Liver (tissue), 8 donors: ENCODE measurements at regions not wholly inside any gene's neighbourhood (a gene's known extent, or its start where the extent isn't known, plus 50 kb on each side); places are given as distances from the start of the nearest gene placed in this dataset.

ENCODE experiments used
- DNase-seq: peaks from one replicate; pipeline ENCODE4 v3.0.0-alpha.2; 2017; ENCODE audit warnings: low spot score
- H3K27ac ChIP-seq, 2 donors: one replicate each; pipeline ENCODE4 v1.7.0; 2013; ENCODE audit warnings: inconsistent platforms in 2 of 2, low read length in 2 of 2, control low read depth in 1 of 2, low read depth in 1 of 2, mild to moderate bottlenecking in 1 of 2
- H3K27me3 ChIP-seq, 4 donors: one replicate each; pipeline versions ENCODE4 v1.6.1 to v1.7.0; 2013; ENCODE audit warnings: low read length in 3 of 4, inconsistent platforms in 1 of 4, mild to moderate bottlenecking in 1 of 4, moderate library complexity in 1 of 4; ENCODE audit not compliant: control insufficient read depth in 4 of 4, insufficient read depth in 4 of 4
- H3K36me3 ChIP-seq, 4 donors: one replicate each; pipeline versions ENCODE4 v1.6.1 to v1.7.0; 2013; ENCODE audit warnings: low read length in 3 of 4, mild to moderate bottlenecking in 3 of 4, low read depth in 1 of 4, moderate library complexity in 1 of 4; ENCODE audit not compliant: control insufficient read depth in 4 of 4, insufficient read depth in 3 of 4
- H3K4me1 ChIP-seq, 4 donors: one replicate each; pipeline versions ENCODE4 v1.6.1 to v1.7.0; 2013; ENCODE audit warnings: low read length in 3 of 4, mild to moderate bottlenecking in 3 of 4, moderate library complexity in 1 of 4; ENCODE audit not compliant: control insufficient read depth in 4 of 4, insufficient read depth in 4 of 4
- H3K4me3 ChIP-seq, 3 donors: one replicate each; pipeline versions ENCODE4 v1.6.1 to v1.7.0; 2013; ENCODE audit warnings: low read length in 3 of 3, control low read depth in 1 of 3, low read depth in 1 of 3, mild to moderate bottlenecking in 1 of 3
- H3K9ac ChIP-seq, 2 donors: one replicate each; pipeline ENCODE4 v1.7.0; 2013; ENCODE audit warnings: low read length in 2 of 2, mild to moderate bottlenecking in 2 of 2, moderate library complexity in 2 of 2, control low read depth in 1 of 2, low read depth in 1 of 2
- H3K9me3 ChIP-seq, 4 donors: one replicate each; pipeline versions ENCODE4 v1.6.1 to v1.7.0; 2013; ENCODE audit warnings: low read length in 3 of 4; ENCODE audit not compliant: control insufficient read depth in 4 of 4
- ATF3 ChIP-seq: IDR thresholded peaks from 2 replicates; pipeline ENCODE4 v1.6.1; 2016; ENCODE audit warnings: antibody characterized with exemption
- CTCF ChIP-seq: fragments of 150-350 bp; IDR thresholded peaks from 2 replicates; pipeline ENCODE4 v1.5.1; 2017; ENCODE audit warnings: improper control_type of control experiment, low read depth, low read length; ENCODE audit not compliant: missing input control
- EGR1 ChIP-seq, 2 donors: IDR thresholded peaks; 2 replicates each; pipeline ENCODE4 v1.6.1; 2016 to 2018; ENCODE audit warnings: antibody characterized with exemption in 2 of 2, low read depth in 2 of 2
- FOXA1 ChIP-seq: IDR thresholded peaks from 2 replicates; pipeline ENCODE4 v1.6.1; 2016; ENCODE audit warnings: antibody characterized with exemption
- FOXA2 ChIP-seq: IDR thresholded peaks from 2 replicates; pipeline ENCODE4 v1.6.1; 2016; ENCODE audit warnings: antibody characterized with exemption
- GABPA ChIP-seq, 2 donors: IDR thresholded peaks in 1 of 2; conservative IDR thresholded peaks in 1 of 2; 2 replicates each; pipeline ENCODE4 v1.6.1; 2016; ENCODE audit warnings: antibody characterized with exemption in 2 of 2, mild to moderate bottlenecking in 1 of 2, moderate library complexity in 1 of 2
- HNF4A ChIP-seq, 2 donors: conservative IDR thresholded peaks; 2 replicates each; pipeline ENCODE4 v1.6.1; 2016; ENCODE audit warnings: antibody characterized with exemption in 2 of 2, mild to moderate bottlenecking in 2 of 2
- JUND ChIP-seq, 2 donors: IDR thresholded peaks; 2 replicates each; pipeline ENCODE4 v1.6.1; 2016; ENCODE audit warnings: antibody characterized with exemption in 2 of 2
- MAX ChIP-seq: IDR thresholded peaks from 2 replicates; pipeline ENCODE4 v1.6.1; 2016; ENCODE audit warnings: antibody characterized with exemption
- NR2F2 ChIP-seq: IDR thresholded peaks from 2 replicates; pipeline ENCODE4 v1.6.1; 2016; ENCODE audit warnings: antibody characterized with exemption
- REST ChIP-seq: IDR thresholded peaks from 2 replicates; pipeline ENCODE4 v1.6.1; 2016; ENCODE audit warnings: antibody characterized with exemption, mild to moderate bottlenecking
- RXRA ChIP-seq, 2 donors: IDR thresholded peaks; 2 replicates each; pipeline ENCODE4 v1.6.1; 2017 to 2018; ENCODE audit warnings: antibody characterized with exemption in 2 of 2, mild to moderate bottlenecking in 1 of 2
- SP1 ChIP-seq: IDR thresholded peaks from 2 replicates; pipeline ENCODE4 v1.6.1; 2018; ENCODE audit warnings: antibody characterized with exemption, mild to moderate bottlenecking
- YY1 ChIP-seq: IDR thresholded peaks from 2 replicates; pipeline ENCODE4 v1.6.1; 2016; ENCODE audit warnings: antibody characterized with exemption, mild to moderate bottlenecking
- ZBTB33 ChIP-seq: IDR thresholded peaks from 2 replicates; pipeline ENCODE4 v1.6.1; 2016; ENCODE audit warnings: antibody characterized with exemption
- WGBS: extraction: QIAGEN DNeasy Blood & Tissue Kit; methylation state at CpG from one replicate; pipeline ENCODE4 v1.1.7; 2013; 5-methylcytosine and 5-hydroxymethylcytosine counted together
- donor health status: healthy.
- donor health status: healthy.
- donor health status: healthy.
- donor health status: healthy.
- donor health status: healthy.

GRCh38 chr1:90274376-90274775, 279.5 kb downstream of the ZNF326 start:
- TF ChIP-seq GABPA (IDR thresholded peaks at IDR 0.05 in 1 of 2, conservative IDR thresholded peaks at IDR 0.05 in 1 of 2) (no peak), JUND (IDR thresholded peaks at IDR 0.05) (no peak), CTCF (no peak), REST (no peak), RXRA (IDR thresholded peaks at IDR 0.05) (no peak), ZBTB33 (no peak), SP1 (no peak), HNF4A (conservative IDR thresholded peaks at IDR 0.05) (no peak), NR2F2 (no peak)
- WGBS, result 73% methylated on average over 5 of the region's 5 CpGs
- Histone ChIP-seq H3K4me1 (no peaks in the 10 kb centered on the region), H3K4me3 (no peak overlapping the region), H3K9ac (no peak overlapping the region), H3K9me3 (peaks cover 0 to 2% (median 0%) of the 10 kb centered on the region in 4 donors), H3K27me3 (no peaks in the 10 kb centered on the region), H3K36me3 (no peaks in the 10 kb centered on the region), H3K27ac (no peak overlapping the region)
- DNase-seq, result no peak

- Histone ChIP-seq H3K4me1 (no peaks in the 10 kb centered on the region), H3K4me3 (no peak overlapping the region), H3K9ac (no peak overlapping the region), H3K27ac (no peak overlapping the region), H3K36me3 (no peaks in the 10 kb centered on the region), H3K9me3 (peaks cover 0 to 2% (median 0%) of the 10 kb centered on the region in 4 donors), H3K27me3 (no peaks in the 10 kb centered on the region)
- DNase-seq, result no peak
- TF ChIP-seq JUND (IDR thresholded peaks at IDR 0.05) (no peak), ZBTB33 (no peak), EGR1 (IDR thresholded peaks at IDR 0.05; ENCODE audit: low read depth in 2 of 2) (no peak), MAX (no peak), FOXA2 (no peak), RXRA (IDR thresholded peaks at IDR 0.05) (no peak), CTCF (no peak), NR2F2 (no peak), FOXA1 (no peak), SP1 (no peak), HNF4A (conservative IDR thresholded peaks at IDR 0.05) (no peak), ATF3 (no peak), YY1 (no peak)
Observed at GRCh38 chr1:90273241-90273774, 278.4 kb downstream of the ZNF326 start.
